DMS53 treated with DMSO at 0.1 percent for 48 hours (cell line): ENCODE measurements at regions not wholly inside any gene's neighbourhood (a gene's known extent, or its start where the extent isn't known, plus 50 kb on each side); places are given as distances from the start of the nearest gene placed in this dataset.

ENCODE experiments used
- DNase-seq: peaks from one replicate; lab custom pipeline; 2025; ENCODE audit not compliant: unreplicated experiment; lab: John Stamatoyannopoulos, UW

- peak; percentile 73 for DNase-seq
Measured at GRCh38 chr10:98332623-98333269, 64.8 kb upstream of the LOXL4 start.

GRCh38 chr10:98331885-98332284 lies 63.9 kb upstream of the LOXL4 start:
- no peak for DNase-seq

GRCh38 chr10:98330987-98331386 lies 63.0 kb upstream of the LOXL4 start:
- no peak for DNase-seq

- no peak for DNase-seq
Measured at GRCh38 chr10:98328640-98329039, 60.6 kb upstream of the LOXL4 start.

GRCh38 chr10:98328163-98328562 lies 60.2 kb upstream of the LOXL4 start:
- DNase-seq, result no peak

- DNase-seq, result no peak
Measured at GRCh38 chr10:98326621-98327027, 58.6 kb upstream of the LOXL4 start.

GRCh38 chr10:98323221-98324164 lies 55.5 kb upstream of the LOXL4 start:
- peak; percentile 38 for DNase-seq

- DNase-seq, result no peak
Measured at GRCh38 chr10:98321186-98321780, 53.3 kb upstream of the LOXL4 start.

GRCh38 chr10:98320486-98321185 lies 52.6 kb upstream of the LOXL4 start:
- DNase-seq, result no peak

- no peak for DNase-seq
Measured at GRCh38 chr10:98318861-98319260, 50.9 kb upstream of the LOXL4 start.
